ENCODE measurements at regions not wholly inside any gene's neighbourhood (a gene's known extent, or its start where the extent isn't known, plus 50 kb on each side); places are given as distances from the start of the nearest gene placed in this dataset.

DNA sequence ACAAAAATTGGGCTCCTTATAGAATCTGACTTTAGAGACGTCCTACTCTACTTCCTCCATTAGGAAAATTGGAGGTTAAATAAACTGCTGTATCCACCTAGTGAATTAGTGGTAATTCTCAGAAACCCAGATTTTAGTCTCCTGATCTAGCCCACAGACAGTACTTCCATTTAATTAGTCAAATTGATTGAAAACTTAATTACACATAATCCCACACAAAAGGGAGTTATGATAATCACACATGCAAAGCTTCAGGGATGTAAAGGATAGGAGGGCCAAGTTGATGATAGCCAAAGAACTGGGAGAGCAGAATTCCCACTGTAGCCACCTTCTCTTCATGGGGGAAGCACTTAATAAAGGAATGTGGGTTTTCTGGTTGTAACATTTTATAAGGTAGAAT, 471.9 kb downstream of the TMEM182 start:
- Histone ChIP-seq H3K4me2 (ENCODE audit: insufficient read depth, low read length) (no peak overlapping the region), H3K36me3 (ENCODE audit: control insufficient read depth in 2 of 2, extremely low read depth in 1 of 2, insufficient read depth in 2 of 2, low read length in 2 of 2) (no peaks in the 10 kb centered on the region), H3K27me3 (ENCODE audit: control insufficient read depth in 2 of 2, insufficient read depth in 2 of 2, low read length in 2 of 2) (no peaks in the 10 kb centered on the region), H3K4me3 (replicated peaks in 1 of 3; ENCODE audit: insufficient read depth in 1 of 3, low read depth in 1 of 3, low read length in 3 of 3) (no peak overlapping the region), H3K27ac (ENCODE audit: insufficient read depth, low read depth, low read length) (no peak overlapping the region), H2AFZ (ENCODE audit: low read depth, low read length) (no peak overlapping the region), H3K4me1 (ENCODE audit: control insufficient read depth, extremely low read depth, insufficient read depth, low read length) (no peaks in the 10 kb centered on the region), H4K20me1 (replicated peaks; ENCODE audit: control insufficient read depth, extremely low read depth, insufficient read depth, low read length) (no peaks in the 10 kb centered on the region), H3K79me2 (ENCODE audit: control insufficient read depth, insufficient read depth, low read length) (no peaks in the 10 kb centered on the region), H3K9ac (replicated peaks; ENCODE audit: extremely low read depth, insufficient read depth, low read length) (no peak overlapping the region), H3K9me1 (replicated peaks; ENCODE audit: control insufficient read depth, extremely low read depth, insufficient read depth, low read length) (no peaks in the 10 kb centered on the region), H3K9me3 (replicated peaks; ENCODE audit: control insufficient read depth, insufficient read depth, low read length) (peaks cover 5% of the 10 kb centered on the region)
- CTCF ChIA-PET = no interaction called here
- TF ChIP-seq JUN (IDR thresholded peaks at IDR 0.05; ENCODE audit: borderline replicate concordance, insufficient read depth, insufficient read length, low read depth) (no peak), POLR2AphosphoS5 (IDR thresholded peaks at IDR 0.05; ENCODE audit: insufficient read depth, low read depth, low read length) (no peak), FOS (IDR thresholded peaks at IDR 0.05; ENCODE audit: borderline replicate concordance, insufficient read depth, low read length) (no peak)
- POLR2A ChIA-PET = no interaction called here
- dilution Hi-C loops (cut with MboI; ENCODE audit: extremely low pct_ligation_motif_present, low sequenced_read_pairs) = no loop called here
- DNase-seq (ENCODE audit: low read depth, low spot score) = no peak
- FAIRE-seq = no peak
- intact Hi-C loops (cut with micrococcal nuclease) = no loop called here
- BruUV-seq (replicated peaks) = no TSS peak

DNA sequence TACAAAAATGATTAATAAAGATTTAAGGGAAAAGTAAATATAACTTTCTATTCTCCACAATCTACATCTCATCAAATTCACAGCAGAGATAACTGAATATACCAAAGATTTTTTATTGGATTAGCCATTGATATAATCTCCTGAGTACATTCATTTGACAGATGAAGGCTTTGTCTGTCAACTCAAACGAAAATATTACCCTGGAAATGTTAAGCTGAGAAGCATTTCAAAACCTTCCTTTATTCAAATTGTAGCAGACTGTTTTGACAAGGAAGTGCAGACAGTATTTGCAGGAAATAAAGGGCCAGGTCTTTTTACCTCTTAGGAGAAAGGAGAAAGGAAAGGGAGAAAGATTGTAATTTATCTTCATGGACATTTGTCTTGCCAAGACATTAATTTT, 473.5 kb downstream of the TMEM182 start:
- no TSS peak for BruUV-seq (replicated peaks)
- no peak for TF ChIP-seq GATA2 (IDR thresholded peaks at IDR 0.05; ENCODE audit: insufficient read depth, insufficient read length, low read depth, low read length)
- TF ChIP-seq JUN (IDR thresholded peaks at IDR 0.05; ENCODE audit: borderline replicate concordance, insufficient read depth, insufficient read length, low read depth) = no peak
- TF ChIP-seq POLR2A (IDR thresholded peaks at IDR 0.05; ENCODE audit: low read depth, low read length) = no peak
- TF ChIP-seq EZH2 (IDR thresholded peaks at IDR 0.05; ENCODE audit: borderline replicate concordance, low read depth, low read length, severe bottlenecking) = no peak
- TF ChIP-seq, protein P1, sequence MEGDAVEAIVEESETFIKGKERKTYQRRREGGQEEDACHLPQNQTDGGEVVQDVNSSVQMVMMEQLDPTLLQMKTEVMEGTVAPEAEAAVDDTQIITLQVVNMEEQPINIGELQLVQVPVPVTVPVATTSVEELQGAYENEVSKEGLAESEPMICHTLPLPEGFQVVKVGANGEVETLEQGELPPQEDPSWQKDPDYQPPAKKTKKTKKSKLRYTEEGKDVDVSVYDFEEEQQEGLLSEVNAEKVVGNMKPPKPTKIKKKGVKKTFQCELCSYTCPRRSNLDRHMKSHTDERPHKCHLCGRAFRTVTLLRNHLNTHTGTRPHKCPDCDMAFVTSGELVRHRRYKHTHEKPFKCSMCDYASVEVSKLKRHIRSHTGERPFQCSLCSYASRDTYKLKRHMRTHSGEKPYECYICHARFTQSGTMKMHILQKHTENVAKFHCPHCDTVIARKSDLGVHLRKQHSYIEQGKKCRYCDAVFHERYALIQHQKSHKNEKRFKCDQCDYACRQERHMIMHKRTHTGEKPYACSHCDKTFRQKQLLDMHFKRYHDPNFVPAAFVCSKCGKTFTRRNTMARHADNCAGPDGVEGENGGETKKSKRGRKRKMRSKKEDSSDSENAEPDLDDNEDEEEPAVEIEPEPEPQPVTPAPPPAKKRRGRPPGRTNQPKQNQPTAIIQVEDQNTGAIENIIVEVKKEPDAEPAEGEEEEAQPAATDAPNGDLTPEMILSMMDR (IDR thresholded peaks at IDR 0.05; ENCODE audit: extremely low read depth in 1 of 2, insufficient read depth in 1 of 2, low read depth in 1 of 2, low read length in 2 of 2) = no peak
- no peak for TF ChIP-seq MYC (IDR thresholded peaks at IDR 0.05; ENCODE audit: low read depth, low read length)
- TF ChIP-seq, protein P2, sequence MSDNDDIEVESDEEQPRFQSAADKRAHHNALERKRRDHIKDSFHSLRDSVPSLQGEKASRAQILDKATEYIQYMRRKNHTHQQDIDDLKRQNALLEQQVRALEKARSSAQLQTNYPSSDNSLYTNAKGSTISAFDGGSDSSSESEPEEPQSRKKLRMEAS (IDR thresholded peaks at IDR 0.05; ENCODE audit: insufficient read depth, insufficient read length) = no peak
- no peak for TF ChIP-seq FOS (IDR thresholded peaks at IDR 0.05; ENCODE audit: borderline replicate concordance, insufficient read depth, low read length)
- TF ChIP-seq POLR2AphosphoS5 (IDR thresholded peaks at IDR 0.05; ENCODE audit: insufficient read depth, low read depth, low read length) = no peak
- DNase-seq (ENCODE audit: low read depth, low spot score) = no peak
- no peak for FAIRE-seq
- Histone ChIP-seq H3K36me3 (ENCODE audit: control insufficient read depth in 2 of 2, extremely low read depth in 1 of 2, insufficient read depth in 2 of 2, low read length in 2 of 2) (no peaks in the 10 kb centered on the region), H3K4me3 (replicated peaks in 1 of 3; ENCODE audit: insufficient read depth in 1 of 3, low read depth in 1 of 3, low read length in 3 of 3) (no peak overlapping the region), H4K20me1 (replicated peaks; ENCODE audit: control insufficient read depth, extremely low read depth, insufficient read depth, low read length) (no peaks in the 10 kb centered on the region), H3K27me3 (ENCODE audit: control insufficient read depth in 2 of 2, insufficient read depth in 2 of 2, low read length in 2 of 2) (no peaks in the 10 kb centered on the region), H2AFZ (ENCODE audit: low read depth, low read length) (no peak overlapping the region), H3K27ac (ENCODE audit: insufficient read depth, low read depth, low read length) (no peak overlapping the region), H3K4me2 (ENCODE audit: insufficient read depth, low read length) (no peak overlapping the region), H3K9me3 (replicated peaks; ENCODE audit: control insufficient read depth, insufficient read depth, low read length) (peaks cover 5% of the 10 kb centered on the region), H3K4me1 (ENCODE audit: control insufficient read depth, extremely low read depth, insufficient read depth, low read length) (no peaks in the 10 kb centered on the region), H3K79me2 (ENCODE audit: control insufficient read depth, insufficient read depth, low read length) (no peaks in the 10 kb centered on the region), H3K9me1 (replicated peaks; ENCODE audit: control insufficient read depth, extremely low read depth, insufficient read depth, low read length) (no peaks in the 10 kb centered on the region), H3K9ac (replicated peaks; ENCODE audit: extremely low read depth, insufficient read depth, low read length) (no peak overlapping the region)
- dilution Hi-C loops (cut with MboI; ENCODE audit: extremely low pct_ligation_motif_present, low sequenced_read_pairs) (no loop called here), intact Hi-C loops (cut with micrococcal nuclease) (no loop called here)
- POLR2A ChIA-PET = no interaction called here
- CTCF ChIA-PET = no interaction called here

Data from endothelial cell of umbilical vein (primary cell).